H1 (cell line): ENCODE measurements at regions not wholly inside any gene's neighbourhood (a gene's known extent, or its start where the extent isn't known, plus 50 kb on each side); places are given as distances from the start of the nearest gene placed in this dataset.

Experiments used
- BCL11A ChIP-seq, 2 experiments: IDR thresholded peaks; one replicate each; pipeline ENCODE4 v1.6.1; 2011; ENCODE audit warnings: low read depth in 2 of 2, low read length in 2 of 2, mild to moderate bottlenecking in 2 of 2
- CHD7 ChIP-seq: fragments of 300-600 bp; sonication (generic); IDR thresholded peaks from 2 replicates; pipeline ENCODE4 v1.7.1; 2012; ENCODE audit warnings: low read length, moderate library complexity, mild to moderate bottlenecking, inconsistent platforms; ENCODE audit not compliant: insufficient replicate concordance
- CREB1 ChIP-seq: IDR thresholded peaks from 2 replicates; pipeline ENCODE4 v1.6.1; 2012; ENCODE audit warnings: inconsistent platforms
- JUND ChIP-seq: IDR thresholded peaks from 2 replicates; pipeline ENCODE4 v1.6.1; 2011; ENCODE audit warnings: mild to moderate bottlenecking, improper control_type of control experiment, low read length
- PHF8 ChIP-seq: fragments of 200-600 bp; sonication (generic); conservative IDR thresholded peaks from 2 replicates; pipeline ENCODE4 v1.7.1; 2012; ENCODE audit warnings: low read depth, mild to moderate bottlenecking, inconsistent platforms, low read length, moderate library complexity
- POLR2AphosphoS5 ChIP-seq: IDR thresholded peaks from 2 replicates; pipeline ENCODE4 v1.6.1; 2011; ENCODE audit warnings: low read depth, low read length
- SIRT6 ChIP-seq: IDR thresholded peaks from one replicate; pipeline ENCODE4 v1.7.1; 2012; ENCODE audit warnings: low read length, inconsistent platforms

- no peak for TF ChIP-seq PHF8
- no peak for TF ChIP-seq JUND
- no peak for TF ChIP-seq POLR2AphosphoS5
- TF ChIP-seq CREB1, result no peak
- TF ChIP-seq SIRT6, result no peak
- TF ChIP-seq BCL11A (IDR thresholded peaks at IDR 0.05; ENCODE audit: low read depth in 2 of 2, low read length in 2 of 2), result no peak
- no peak for TF ChIP-seq CHD7
Measured at GRCh38 chr2:9744256-9745004, 98.8 kb upstream of the TAF1B start (continued).
